ENCODE measurements at regions not wholly inside any gene's neighbourhood (a gene's known extent, or its start where the extent isn't known, plus 50 kb on each side); places are given as distances from the start of the nearest gene placed in this dataset.
"Not testable (repeated sequence)": the region's sequence is repeated elsewhere in the genome, so short reads cannot be mapped to it uniquely, and the experiment has no call there.

DNA sequence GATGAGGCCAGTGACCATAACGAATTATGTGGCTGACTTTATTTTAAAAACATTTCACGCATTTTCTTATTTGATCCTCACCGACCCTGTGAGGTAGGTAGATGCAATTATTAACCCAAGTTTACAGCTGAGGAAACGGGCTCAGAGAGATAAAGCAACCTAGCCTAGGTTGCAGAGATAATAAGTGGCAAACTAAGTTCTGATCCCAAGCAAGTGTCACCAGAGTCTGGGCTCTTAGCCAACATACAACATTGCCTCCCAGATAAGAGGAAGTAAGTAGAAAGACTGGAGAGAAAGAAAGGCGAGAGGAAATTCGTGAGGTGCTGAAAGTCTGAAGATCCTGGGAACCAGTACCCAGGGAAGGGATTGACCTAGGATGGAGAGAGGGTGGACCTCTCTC is 77.4 kb upstream of the GPR50 start:
- Histone ChIP-seq H3K4me3 (ENCODE audit: low read length) (no peak overlapping the region), H3K4me1 (ENCODE audit: insufficient read depth, low read length) (no peaks in the 10 kb centered on the region), H3K36me3 (ENCODE audit: insufficient read depth, low read length) (no peaks in the 10 kb centered on the region), H3K9me3 (ENCODE audit: low read length) (no peaks in the 10 kb centered on the region), H3K27me3 (ENCODE audit: insufficient read depth, low read length, poor library complexity, severe bottlenecking) (no peaks in the 10 kb centered on the region), H3K27ac (ENCODE audit: low read depth, low read length) (no peak overlapping the region)
- Mint-ChIP-seq H3K27me3 (peaks cover 5 to 7% of the 10 kb centered on the region in 2 donors), H3K4me3 (no peak overlapping the region), H3K27ac (peak overlapping the region in 2 of 8 donors; percentile 33 to 68), H3K4me1 (peaks cover 0 to 3% (median 0%) of the 10 kb centered on the region in 3 donors), H3K36me3 (no peaks in the 10 kb centered on the region), H3K9me3 (no peaks in the 10 kb centered on the region)
- CTCF ChIA-PET, result no interaction called here
- POLR2A ChIA-PET, result no interaction called here
- DNase-seq, result no peak

DNA sequence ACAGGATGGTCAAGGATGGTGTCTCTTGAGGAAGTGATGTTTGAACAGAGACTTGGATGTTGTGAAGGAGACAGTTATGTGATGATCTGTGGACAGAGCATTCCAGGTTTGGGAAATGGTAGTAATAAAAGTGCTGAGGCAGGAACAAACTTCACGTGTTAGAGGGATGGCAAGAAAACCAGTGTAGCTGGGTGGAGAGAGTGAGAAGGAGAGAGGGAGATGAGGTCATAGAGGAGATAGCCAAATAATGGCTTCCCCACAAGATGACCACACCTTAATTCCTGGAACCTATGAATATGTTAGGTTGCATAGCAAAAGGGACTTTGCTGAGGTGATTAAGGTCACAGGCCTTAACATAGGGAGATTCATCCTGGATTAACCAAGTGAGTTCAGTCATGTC is 75.6 kb upstream of the GPR50 start:
- no peak overlapping the region for H3K4me3 Mint-ChIP-seq
- Histone ChIP-seq H3K36me3 (ENCODE audit: insufficient read depth, low read length) (no peaks in the 10 kb centered on the region), H3K27me3 (ENCODE audit: insufficient read depth, low read length, poor library complexity, severe bottlenecking) (no peaks in the 10 kb centered on the region), H3K9me3 (ENCODE audit: low read length) (no peaks in the 10 kb centered on the region), H3K4me3 (ENCODE audit: low read length) (no peak overlapping the region), H3K27ac (ENCODE audit: low read depth, low read length) (no peak overlapping the region), H3K4me1 (ENCODE audit: insufficient read depth, low read length) (no peaks in the 10 kb centered on the region)
- H3K9me3 Mint-ChIP-seq, result no peaks in the 10 kb centered on the region
- H3K27me3 Mint-ChIP-seq, result peaks cover 0 to 5% of the 10 kb centered on the region in 2 donors
- CTCF ChIA-PET, result no interaction called here
- DNase-seq, result no peak
- H3K36me3 Mint-ChIP-seq, result no peaks in the 10 kb centered on the region
- peaks cover 0 to 3% (median 0%) of the 10 kb centered on the region in 3 donors for H3K4me1 Mint-ChIP-seq
- POLR2A ChIA-PET, result no interaction called here
- no peak overlapping the region for H3K27ac Mint-ChIP-seq

- H3K36me3 ChIP-seq (ENCODE audit: insufficient read depth, low read length); DNase-seq; H3K27ac ChIP-seq (ENCODE audit: low read depth, low read length); H3K27me3 ChIP-seq (ENCODE audit: insufficient read depth, low read length, poor library complexity, severe bottlenecking); H3K4me1 Mint-ChIP-seq; H3K27ac Mint-ChIP-seq; H3K36me3 Mint-ChIP-seq; H3K9me3 ChIP-seq (ENCODE audit: low read length); H3K4me3 ChIP-seq (ENCODE audit: low read length); H3K4me3 Mint-ChIP-seq; CTCF ChIA-PET; POLR2A ChIA-PET; H3K9me3 Mint-ChIP-seq; H3K4me1 ChIP-seq (ENCODE audit: insufficient read depth, low read length): not testable (repeated sequence)
- peaks cover 24 to 27% of the 10 kb centered on the region in 2 donors for H3K27me3 Mint-ChIP-seq
These were observed 63.2 kb upstream of the GPR50 start for GRCh38 chrX:151113200-151113599.

All from CD8-positive, alpha-beta memory T cell (primary cell).